Endodermal cell (in vitro differentiated cells): ENCODE measurements at regions not wholly inside any gene's neighbourhood (a gene's known extent, or its start where the extent isn't known, plus 50 kb on each side); places are given as distances from the start of the nearest gene placed in this dataset.

ENCODE experiments used
- DNase-seq: peaks from one replicate; pipeline ENCODE4 v3.0.0-alpha.2; 2017
- H3K27ac ChIP-seq: 2 replicates; pipeline ENCODE4 v1.5.1; 2013; ENCODE audit warnings: mild to moderate bottlenecking, low read depth, low read length, moderate library complexity
- H3K27me3 ChIP-seq: 2 replicates; pipeline ENCODE4 v1.6.1; 2013; ENCODE audit warnings: mild to moderate bottlenecking, low read length, moderate library complexity; ENCODE audit not compliant: insufficient read depth, control insufficient read depth, poor library complexity, severe bottlenecking
- H3K36me3 ChIP-seq: 2 replicates; pipeline ENCODE4 v1.7.0; 2013; ENCODE audit warnings: mild to moderate bottlenecking, low read length, moderate library complexity; ENCODE audit not compliant: control insufficient read depth, insufficient read depth
- H3K4me1 ChIP-seq: one replicate; pipeline ENCODE4 v1.7.0; 2013; ENCODE audit warnings: low read length; ENCODE audit not compliant: control insufficient read depth, insufficient read depth
- H3K4me3 ChIP-seq: 2 replicates; pipeline ENCODE4 v1.5.1; 2013; ENCODE audit warnings: mild to moderate bottlenecking, low read length, moderate library complexity
- H3K9ac ChIP-seq: 2 replicates; pipeline ENCODE4 v1.6.1; 2013; ENCODE audit warnings: mild to moderate bottlenecking, low read length, moderate library complexity; ENCODE audit not compliant: poor library complexity, severe bottlenecking; ENCODE audit errors: extremely low read depth
- H3K9me3 ChIP-seq: 2 replicates; pipeline ENCODE4 v1.6.1; 2013; ENCODE audit warnings: mild to moderate bottlenecking, low read length, moderate library complexity; ENCODE audit not compliant: control insufficient read depth
- H3K27ac Mint-ChIP-seq: 2 replicates; pipeline ENCODE4 v1.8.0; 2020; ENCODE audit warnings: mixed read lengths
- H3K27me3 Mint-ChIP-seq: 2 replicates; pipeline ENCODE4 v1.8.0; 2021; ENCODE audit warnings: mild to moderate bottlenecking, mixed read lengths; ENCODE audit not compliant: insufficient read depth
- H3K36me3 Mint-ChIP-seq: 2 replicates; pipeline ENCODE4 v1.8.0; 2020; ENCODE audit warnings: low read depth, mixed read lengths
- H3K4me1 Mint-ChIP-seq: 2 replicates; pipeline ENCODE4 v1.8.0; 2020; ENCODE audit warnings: mixed read lengths
- H3K4me3 Mint-ChIP-seq: 2 replicates; pipeline ENCODE4 v1.8.0; 2020; ENCODE audit warnings: mild to moderate bottlenecking, moderate library complexity, mixed read lengths
- H3K9me3 Mint-ChIP-seq: 2 replicates; pipeline ENCODE4 v1.8.0; 2020; ENCODE audit warnings: mild to moderate bottlenecking, mixed read lengths
- CTCF ChIP-seq: fragments of 200-600 bp; sonication (generic); conservative IDR thresholded peaks from 2 replicates; pipeline ENCODE4 v1.5.0; 2021; ENCODE audit warnings: antibody characterized with exemption, mild to moderate bottlenecking
- WGBS, 2 experiments: methylation state at CpG; one replicate each; pipeline versions ENCODE4 v1.1.5 to v1.1.7; 2013; ENCODE audit warnings: missing lambda C conversion rate in 2 of 2, mixed read lengths in 1 of 2; ENCODE audit not compliant: insufficient coverage in 1 of 2, insufficient read length in 1 of 2; 5-methylcytosine and 5-hydroxymethylcytosine counted together

DNA sequence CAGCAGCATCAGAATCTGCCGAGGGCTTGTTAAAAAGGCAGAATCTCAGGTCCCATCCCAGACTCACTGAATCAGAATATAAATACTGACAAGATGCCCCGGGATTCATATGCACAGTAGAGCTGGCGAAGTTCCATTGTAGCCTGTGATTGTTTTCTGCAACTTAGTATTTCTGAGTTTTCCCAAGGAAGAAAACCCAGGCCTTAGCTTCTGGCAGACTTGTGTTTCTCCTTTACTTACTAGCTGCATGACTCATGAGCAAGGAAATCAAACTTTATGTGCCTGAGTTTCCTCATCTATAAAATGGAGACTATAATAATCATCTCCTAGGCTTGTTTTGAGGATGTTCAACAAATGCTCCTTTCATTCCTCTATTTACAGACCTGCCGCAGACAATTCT is 278.5 kb upstream of the PLEKHG7 start:
- Histone ChIP-seq H3K9ac (no peak overlapping the region), H3K4me1 (no peaks in the 10 kb centered on the region), H3K27ac (no peak overlapping the region), H3K4me3 (no peak overlapping the region), H3K9me3 (no peaks in the 10 kb centered on the region), H3K36me3 (no peaks in the 10 kb centered on the region), H3K27me3 (no peaks in the 10 kb centered on the region)
- WGBS, 2 experiments = 41 to 58% methylated on average over 2 to 3 of the region's 4 CpGs
- no peak overlapping the region for H3K27ac Mint-ChIP-seq
- H3K4me1 Mint-ChIP-seq = peaks cover 7% of the 10 kb centered on the region
- TF ChIP-seq CTCF = no peak
- H3K27me3 Mint-ChIP-seq = no peaks in the 10 kb centered on the region
- no peak for DNase-seq
- no peaks in the 10 kb centered on the region for H3K36me3 Mint-ChIP-seq
- no peak overlapping the region for H3K4me3 Mint-ChIP-seq
- H3K9me3 Mint-ChIP-seq = peaks cover 6% of the 10 kb centered on the region

GRCh38 chr12:92421701-92422100 is 276.1 kb upstream of the BTG1 start:
- Histone ChIP-seq H3K36me3 (no peaks in the 10 kb centered on the region), H3K9ac (no peak overlapping the region), H3K9me3 (no peaks in the 10 kb centered on the region), H3K4me1 (no peaks in the 10 kb centered on the region), H3K27me3 (no peaks in the 10 kb centered on the region), H3K27ac (no peak overlapping the region), H3K4me3 (no peak overlapping the region)
- Mint-ChIP-seq H3K4me1 (peaks cover 7% of the 10 kb centered on the region), H3K4me3 (no peak overlapping the region), H3K9me3 (no peaks in the 10 kb centered on the region), H3K27me3 (no peaks in the 10 kb centered on the region), H3K36me3 (no peaks in the 10 kb centered on the region), H3K27ac (no peak overlapping the region)
- no peak for TF ChIP-seq CTCF
- no peak for DNase-seq

DNA sequence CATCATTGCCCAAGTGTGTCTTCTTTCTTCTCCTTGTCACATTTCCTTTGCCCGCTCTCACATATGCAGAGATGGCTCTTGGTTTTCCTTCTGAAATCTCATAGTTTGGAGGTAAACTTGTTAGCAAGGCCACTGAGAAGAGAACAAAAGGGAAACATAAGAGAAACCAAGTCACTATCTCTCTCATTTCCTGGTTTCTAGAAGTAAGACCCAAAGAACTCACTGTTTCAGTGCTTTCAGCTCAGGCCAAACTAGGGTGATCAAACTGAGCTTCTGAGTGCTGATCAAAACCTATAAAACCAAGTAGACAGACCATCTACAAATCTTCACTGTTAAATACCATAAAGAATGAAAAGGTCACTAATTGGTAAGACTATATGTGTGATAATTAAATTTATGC is 275.4 kb upstream of the BTG1 start:
- no peak overlapping the region for H3K4me3 Mint-ChIP-seq
- H3K27me3 Mint-ChIP-seq = no peaks in the 10 kb centered on the region
- no peak for TF ChIP-seq CTCF
- Histone ChIP-seq H3K9ac (no peak overlapping the region), H3K4me1 (no peaks in the 10 kb centered on the region), H3K4me3 (no peak overlapping the region), H3K27me3 (no peaks in the 10 kb centered on the region), H3K9me3 (no peaks in the 10 kb centered on the region), H3K36me3 (no peaks in the 10 kb centered on the region), H3K27ac (no peak overlapping the region)
- no peaks in the 10 kb centered on the region for H3K36me3 Mint-ChIP-seq
- peaks cover 7% of the 10 kb centered on the region for H3K4me1 Mint-ChIP-seq
- 90% methylated on average over 1 of the region's 1 CpG; no CpG with 5 or more reads in 1 of the 2 experiments for WGBS, 2 experiments
- DNase-seq = no peak
- no peaks in the 10 kb centered on the region for H3K9me3 Mint-ChIP-seq
- H3K27ac Mint-ChIP-seq = no peak overlapping the region
